Colonic mucosa (tissue), 4 donors: ENCODE measurements at regions not wholly inside any gene's neighbourhood (a gene's known extent, or its start where the extent isn't known, plus 50 kb on each side); places are given as distances from the start of the nearest gene placed in this dataset.

Experiments used
- DNase-seq: peaks from one replicate; pipeline ENCODE4 v3.0.0-alpha.2; 2020
- H3K27ac ChIP-seq: fragments of 200-600 bp; one replicate; pipeline ENCODE4 v1.8.0; 2021
- H3K27me3 ChIP-seq: fragments of 200-600 bp; one replicate; pipeline ENCODE4 v1.8.0; 2021
- H3K36me3 ChIP-seq: fragments of 200-600 bp; one replicate; pipeline ENCODE4 v1.8.0; 2021
- H3K4me1 ChIP-seq: fragments of 200-600 bp; one replicate; pipeline ENCODE4 v1.8.0; 2021; ENCODE audit warnings: mild to moderate bottlenecking
- H3K4me3 ChIP-seq: fragments of 200-600 bp; one replicate; pipeline ENCODE4 v1.8.0; 2021
- H3K9ac ChIP-seq, 2 donors: one replicate each; pipeline ENCODE4 v1.7.0; 2013; ENCODE audit warnings: control low read depth in 2 of 2, low read depth in 2 of 2, low read length in 2 of 2
- H3K9me3 ChIP-seq: fragments of 200-600 bp; one replicate; pipeline ENCODE4 v1.8.0; 2021
- CTCF ChIP-seq: fragments of 200-600 bp; IDR thresholded peaks from one replicate; pipeline ENCODE4 v1.8.0; 2022; ENCODE audit warnings: antibody characterized with exemption, mild to moderate bottlenecking
- intact Hi-C: fragments of 100-400 bp; cut with DNase I; formaldehyde crosslinking; loops from one replicate; pipeline ENCODE4 v1.14.1; 2022
- donor health status: healthy.
- donor health status: DM: no; HTN: no; CAD: no.
- donor health status: DM: no; HTN: no; CAD: no.

DNA sequence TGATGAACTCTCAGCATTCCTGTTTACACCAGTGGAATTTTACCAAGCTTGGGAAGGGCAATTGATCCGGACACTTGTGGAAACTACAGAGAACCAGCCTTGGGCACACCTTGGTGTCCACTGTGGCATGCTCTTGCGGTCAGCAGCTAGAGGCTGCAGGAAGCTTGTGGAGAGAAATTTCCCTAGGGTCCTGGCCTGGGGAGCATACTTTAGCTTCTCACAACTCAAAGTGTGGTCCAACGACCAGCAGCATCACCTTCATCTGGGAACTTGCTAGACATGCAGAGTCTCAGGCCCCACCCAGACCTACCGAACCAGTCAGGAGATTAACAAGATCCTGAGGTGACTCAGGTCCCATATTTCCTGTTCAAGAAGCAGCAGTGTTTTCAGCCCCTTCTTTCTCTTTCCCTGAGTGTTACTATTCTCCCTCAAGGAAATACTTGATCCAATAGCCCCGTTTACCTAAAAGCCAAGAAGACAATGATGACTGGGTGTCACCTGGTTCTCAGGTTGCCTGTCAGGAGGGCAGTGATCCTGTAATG is 55.7 kb upstream of the KCNE2 start:
- no peak overlapping the region for H3K9ac ChIP-seq
- no peak for DNase-seq
- H3K4me3 ChIP-seq = no peak overlapping the region
- H3K36me3 ChIP-seq = no peaks in the 10 kb centered on the region
- H3K27me3 ChIP-seq = no peaks in the 10 kb centered on the region
- TF ChIP-seq CTCF = no peak
- no peaks in the 10 kb centered on the region for H3K4me1 ChIP-seq
- intact Hi-C loops = no loop called here
- H3K27ac ChIP-seq = no peak overlapping the region
- H3K9me3 ChIP-seq = no peaks in the 10 kb centered on the region

DNA sequence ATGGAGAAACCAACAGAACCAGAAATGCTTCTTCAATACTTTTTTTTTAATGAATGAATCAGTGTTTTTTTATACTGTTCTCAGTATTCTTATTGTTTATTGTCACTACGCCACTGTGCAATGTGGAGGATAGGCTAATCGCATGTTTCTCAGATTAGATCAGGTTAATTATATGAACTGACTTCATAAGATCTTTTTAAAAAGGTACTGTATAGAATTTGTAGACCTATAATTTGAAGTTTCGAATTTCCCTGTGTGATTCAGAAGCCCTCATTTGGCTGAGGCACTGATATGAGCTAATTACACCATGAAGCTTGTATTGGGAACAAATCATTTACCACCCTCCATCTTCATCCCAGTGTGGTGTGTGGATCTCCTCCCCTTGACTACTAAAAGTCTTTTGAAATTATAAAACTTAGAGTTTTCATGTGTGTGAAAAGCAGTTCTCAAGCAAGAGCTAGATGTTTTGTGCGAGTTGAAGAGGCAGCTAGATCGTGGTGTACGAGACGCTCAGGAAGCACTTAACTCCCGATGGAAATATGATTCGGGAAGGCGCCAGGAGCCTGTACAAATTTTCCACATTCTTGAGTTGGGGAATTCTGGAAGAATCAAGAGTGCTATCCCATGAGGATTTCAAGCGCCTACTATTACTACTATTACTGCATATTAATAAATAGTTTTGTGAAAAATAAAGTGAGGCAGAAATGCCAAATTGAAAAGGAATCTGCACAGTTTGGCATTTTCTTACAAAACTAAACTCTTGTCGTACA is 52.1 kb upstream of the KCNE2 start:
- Histone ChIP-seq H3K4me3 (no peak overlapping the region), H3K27me3 (no peaks in the 10 kb centered on the region), H3K27ac (no peak overlapping the region), H3K9ac (no peak overlapping the region), H3K36me3 (no peaks in the 10 kb centered on the region), H3K9me3 (no peaks in the 10 kb centered on the region), H3K4me1 (no peaks in the 10 kb centered on the region)
- TF ChIP-seq CTCF = no peak
- intact Hi-C loops = no loop called here
- no peak for DNase-seq

- intact Hi-C loops = no loop called here
- Histone ChIP-seq H3K9ac (no peak overlapping the region), H3K4me1 (no peaks in the 10 kb centered on the region), H3K4me3 (no peak overlapping the region), H3K27ac (no peak overlapping the region), H3K36me3 (no peaks in the 10 kb centered on the region), H3K27me3 (no peaks in the 10 kb centered on the region), H3K9me3 (no peaks in the 10 kb centered on the region)
- TF ChIP-seq CTCF = no peak
- no peak for DNase-seq
Measured at GRCh38 chr21:34313116-34313515, 50.7 kb upstream of the KCNE2 start.
